ENCODE measurements at regions not wholly inside any gene's neighbourhood (a gene's known extent, or its start where the extent isn't known, plus 50 kb on each side); places are given as distances from the start of the nearest gene placed in this dataset.
"Not testable (repeated sequence)": the region's sequence is repeated elsewhere in the genome, so short reads cannot be mapped to it uniquely, and the experiment has no call there.

- no peak overlapping the region for H3K4me3 ChIP-seq (replicated peaks in 1 of 2; ENCODE audit: low read depth in 2 of 2, low read length in 2 of 2)
- DNase-seq (ENCODE audit: low read depth in 2 of 2) = no peak
- no peak for TF ChIP-seq CTCF (IDR thresholded peaks at IDR 0.05; ENCODE audit: low read depth, low read length)
Observed at GRCh38 chr18:76005632-76006208, 489.3 kb downstream of the ZNF516 start.

GRCh38 chr18:75987913-75988312 is 507.1 kb downstream of the ZNF516 start:
- not testable (repeated sequence) for H3K4me3 ChIP-seq (replicated peaks in 1 of 2; ENCODE audit: low read depth in 2 of 2, low read length in 2 of 2); DNase-seq (ENCODE audit: low read depth in 2 of 2)

GRCh38 chr18:75984853-75985252 is 510.2 kb downstream of the ZNF516 start:
- DNase-seq (ENCODE audit: low read depth in 2 of 2) = no peak
- no peak for TF ChIP-seq CTCF (IDR thresholded peaks at IDR 0.05; ENCODE audit: low read depth, low read length)

GRCh38 chr18:75981102-75981501 is 513.9 kb downstream of the ZNF516 start:
- TF ChIP-seq CTCF (IDR thresholded peaks at IDR 0.05; ENCODE audit: low read depth, low read length) = no peak
- no peak for DNase-seq (ENCODE audit: low read depth in 2 of 2)
- no peak overlapping the region for H3K4me3 ChIP-seq (replicated peaks in 1 of 2; ENCODE audit: low read depth in 2 of 2, low read length in 2 of 2)

More at GRCh38 chr18:75984853-75985252, 510.2 kb downstream of the ZNF516 start:
- no peak overlapping the region for H3K4me3 ChIP-seq (replicated peaks in 1 of 2; ENCODE audit: low read depth in 2 of 2, low read length in 2 of 2)

GRCh38 chr18:75977081-75977480 is 518.0 kb downstream of the ZNF516 start:
- no peak for TF ChIP-seq CTCF (IDR thresholded peaks at IDR 0.05; ENCODE audit: low read depth, low read length)
- H3K4me3 ChIP-seq (replicated peaks in 1 of 2; ENCODE audit: low read depth in 2 of 2, low read length in 2 of 2) = no peak overlapping the region
- no peak for DNase-seq (ENCODE audit: low read depth in 2 of 2)

GRCh38 chr18:75970212-75970611 is 524.8 kb downstream of the ZNF516 start:
- no peak for TF ChIP-seq CTCF (IDR thresholded peaks at IDR 0.05; ENCODE audit: low read depth, low read length)
- DNase-seq (ENCODE audit: low read depth in 2 of 2) = no peak
- no peak overlapping the region for H3K4me3 ChIP-seq (replicated peaks in 1 of 2; ENCODE audit: low read depth in 2 of 2, low read length in 2 of 2)

- H3K4me3 ChIP-seq (replicated peaks in 1 of 2; ENCODE audit: low read depth in 2 of 2, low read length in 2 of 2) = no peak overlapping the region
- TF ChIP-seq CTCF (IDR thresholded peaks at IDR 0.05; ENCODE audit: low read depth, low read length) = no peak
- DNase-seq (ENCODE audit: low read depth in 2 of 2) = no peak
Observed at GRCh38 chr18:75966431-75966830, 528.6 kb downstream of the ZNF516 start.
